MM.1S (cell line): ENCODE measurements at regions not wholly inside any gene's neighbourhood (a gene's known extent, or its start where the extent isn't known, plus 50 kb on each side); places are given as distances from the start of the nearest gene placed in this dataset.

Experiments
- DNase-seq: peaks from one replicate; pipeline ENCODE4 v3.0.0-alpha.2; 2015
- H2AFZ ChIP-seq: fragments of 300-600 bp; sonication (generic); 2 replicates; pipeline ENCODE4 v1.6.0; 2016; ENCODE audit warnings: antibody characterized with exemption, low read length
- H3F3A ChIP-seq: fragments of 300-600 bp; sonication (generic); 2 replicates; pipeline ENCODE4 v1.6.1; 2016; ENCODE audit warnings: mild to moderate bottlenecking, antibody characterized with exemption, low read length, moderate library complexity, mixed read lengths; ENCODE audit not compliant: insufficient read depth
- H3K27ac ChIP-seq: fragments of 300-600 bp; sonication (generic); 2 replicates; pipeline ENCODE4 v1.5.1; 2016; ENCODE audit warnings: mild to moderate bottlenecking, low read length
- H3K27me3 ChIP-seq: fragments of 300-600 bp; sonication (generic); replicated peaks from 2 replicates; pipeline ENCODE4 v1.6.0; 2016; ENCODE audit warnings: low read length; ENCODE audit not compliant: insufficient read depth
- H3K36me3 ChIP-seq: fragments of 300-600 bp; sonication (generic); replicated peaks from 2 replicates; pipeline ENCODE4 v1.6.1; 2016; ENCODE audit warnings: mild to moderate bottlenecking, low read length, mixed read lengths; ENCODE audit not compliant: insufficient read depth
- H3K4me1 ChIP-seq: fragments of 300-600 bp; sonication (generic); 2 replicates; pipeline ENCODE4 v1.6.1; 2016; ENCODE audit warnings: low read length, mixed read lengths
- H3K4me2 ChIP-seq: fragments of 300-600 bp; sonication (generic); 2 replicates; pipeline ENCODE4 v1.6.0; 2016; ENCODE audit warnings: low read depth, low read length
- H3K4me3 ChIP-seq: fragments of 300-600 bp; sonication (generic); 2 replicates; pipeline ENCODE4 v1.5.1; 2016; ENCODE audit warnings: low read length, mixed read lengths
- H3K79me2 ChIP-seq: fragments of 300-600 bp; sonication (generic); 2 replicates; pipeline ENCODE4 v1.6.1; 2016; ENCODE audit warnings: mixed run types, low read length, mixed read lengths
- H3K9ac ChIP-seq: fragments of 300-600 bp; sonication (generic); 2 replicates; pipeline ENCODE4 v1.6.1; 2016; ENCODE audit warnings: low read length, mixed read lengths
- H3K9me2 ChIP-seq: fragments of 300-600 bp; sonication (generic); replicated peaks from 2 replicates; pipeline ENCODE4 v1.6.1; 2016; ENCODE audit warnings: mild to moderate bottlenecking, low read length, mixed read lengths; ENCODE audit not compliant: insufficient read depth
- H3K9me3 ChIP-seq: fragments of 300-600 bp; sonication (generic); replicated peaks from 2 replicates; pipeline ENCODE4 v1.6.1; 2016; ENCODE audit warnings: mild to moderate bottlenecking, low read length, mixed read lengths; ENCODE audit not compliant: insufficient read depth
- H4K20me1 ChIP-seq: fragments of 300-600 bp; sonication (generic); 2 replicates; pipeline ENCODE4 v1.6.1; 2016; ENCODE audit warnings: mild to moderate bottlenecking, low read length, moderate library complexity, mixed read lengths; ENCODE audit not compliant: insufficient read depth
- EZH2 ChIP-seq: fragments of 300-600 bp; sonication (generic); optimal IDR thresholded peaks from 2 replicates; pipeline ENCODE3; 2017; ENCODE audit warnings: low read depth, mild to moderate bottlenecking, antibody characterized with exemption, low read length, mixed read lengths
- EZH2phosphoT487 ChIP-seq: fragments of 300-600 bp; sonication (generic); IDR thresholded peaks from 2 replicates; pipeline ENCODE4 v1.6.1; 2018; ENCODE audit warnings: antibody characterized with exemption, low read length
- TF ChIP-seq, protein P1 (sequence below): fragments of 300-600 bp; sonication (generic); IDR thresholded peaks from 2 replicates; pipeline ENCODE4 v1.5.1; 2016; ENCODE audit warnings: antibody characterized with exemption, low read length, mixed read lengths

GRCh38 chr12:5226581-5226980 is 182.9 kb downstream of the KCNA5 start:
- Histone ChIP-seq H3K9me2 (no peaks in the 10 kb centered on the region), H3K36me3 (no peaks in the 10 kb centered on the region), H3K27ac (no peak overlapping the region), H3K27me3 (no peaks in the 10 kb centered on the region), H3K4me3 (no peak overlapping the region), H4K20me1 (no peaks in the 10 kb centered on the region), H3K9ac (no peak overlapping the region), H3F3A (no peaks in the 10 kb centered on the region), H3K4me2 (no peak overlapping the region), H3K9me3 (no peaks in the 10 kb centered on the region), H2AFZ (no peak overlapping the region), H3K79me2 (no peaks in the 10 kb centered on the region), H3K4me1 (no peaks in the 10 kb centered on the region)
- no peak for DNase-seq
- TF ChIP-seq, protein P1, sequence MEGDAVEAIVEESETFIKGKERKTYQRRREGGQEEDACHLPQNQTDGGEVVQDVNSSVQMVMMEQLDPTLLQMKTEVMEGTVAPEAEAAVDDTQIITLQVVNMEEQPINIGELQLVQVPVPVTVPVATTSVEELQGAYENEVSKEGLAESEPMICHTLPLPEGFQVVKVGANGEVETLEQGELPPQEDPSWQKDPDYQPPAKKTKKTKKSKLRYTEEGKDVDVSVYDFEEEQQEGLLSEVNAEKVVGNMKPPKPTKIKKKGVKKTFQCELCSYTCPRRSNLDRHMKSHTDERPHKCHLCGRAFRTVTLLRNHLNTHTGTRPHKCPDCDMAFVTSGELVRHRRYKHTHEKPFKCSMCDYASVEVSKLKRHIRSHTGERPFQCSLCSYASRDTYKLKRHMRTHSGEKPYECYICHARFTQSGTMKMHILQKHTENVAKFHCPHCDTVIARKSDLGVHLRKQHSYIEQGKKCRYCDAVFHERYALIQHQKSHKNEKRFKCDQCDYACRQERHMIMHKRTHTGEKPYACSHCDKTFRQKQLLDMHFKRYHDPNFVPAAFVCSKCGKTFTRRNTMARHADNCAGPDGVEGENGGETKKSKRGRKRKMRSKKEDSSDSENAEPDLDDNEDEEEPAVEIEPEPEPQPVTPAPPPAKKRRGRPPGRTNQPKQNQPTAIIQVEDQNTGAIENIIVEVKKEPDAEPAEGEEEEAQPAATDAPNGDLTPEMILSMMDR, result no peak
- TF ChIP-seq EZH2phosphoT487, result no peak
- TF ChIP-seq EZH2, result no peak

GRCh38 chr12:5227708-5228373 is 184.2 kb downstream of the KCNA5 start:
- Histone ChIP-seq H3K4me1 (no peaks in the 10 kb centered on the region), H4K20me1 (no peaks in the 10 kb centered on the region), H3K9me3 (no peaks in the 10 kb centered on the region), H3K9ac (no peak overlapping the region), H3K4me3 (no peak overlapping the region), H3K27me3 (no peaks in the 10 kb centered on the region), H3K79me2 (no peaks in the 10 kb centered on the region), H3K27ac (no peak overlapping the region), H2AFZ (no peak overlapping the region), H3K9me2 (no peaks in the 10 kb centered on the region), H3F3A (no peaks in the 10 kb centered on the region), H3K36me3 (no peaks in the 10 kb centered on the region), H3K4me2 (no peak overlapping the region)
- TF ChIP-seq, protein P1, result no peak
- TF ChIP-seq EZH2 (no peak), EZH2phosphoT487 (no peak)
- no peak for DNase-seq

GRCh38 chr12:5230156-5230555 is 186.5 kb downstream of the KCNA5 start:
- DNase-seq, result no peak
- H3K4me2 ChIP-seq, result no peak overlapping the region
- TF ChIP-seq EZH2phosphoT487, result no peak
- TF ChIP-seq, protein P1, result no peak
- TF ChIP-seq EZH2, result no peak

More at GRCh38 chr12:5230156-5230555, 186.5 kb downstream of the KCNA5 start:
- Histone ChIP-seq H3K27me3 (no peaks in the 10 kb centered on the region), H3K27ac (no peak overlapping the region), H3K36me3 (no peaks in the 10 kb centered on the region), H3K9ac (no peak overlapping the region), H3K9me2 (no peaks in the 10 kb centered on the region), H3K4me1 (no peaks in the 10 kb centered on the region), H4K20me1 (no peaks in the 10 kb centered on the region), H3K79me2 (no peaks in the 10 kb centered on the region), H3K9me3 (no peaks in the 10 kb centered on the region), H2AFZ (no peak overlapping the region), H3F3A (no peaks in the 10 kb centered on the region), H3K4me3 (no peak overlapping the region)
